Stimulated activated effector memory CD8-positive, alpha-beta T cell treated with anti-CD3 and anti-CD28 coated beads, Interleukin-12 subunit alpha, Interleukin-12 subunit beta, amount 100 ng/mL, for 72 hours (primary cell): ENCODE measurements at regions not wholly inside any gene's neighbourhood (a gene's known extent, or its start where the extent isn't known, plus 50 kb on each side); places are given as distances from the start of the nearest gene placed in this dataset.
"Not testable (repeated sequence)": the region's sequence is repeated elsewhere in the genome, so short reads cannot be mapped to it uniquely, and the experiment has no call there.

Experiments used
- ATAC-seq: fragments of 150-1000 bp; cut with Tn5 transposase; 2 replicates; pipeline ENCODE4 v1.10.0; 2021
- DNase-seq, 2 donors: peaks; one replicate each; pipeline ENCODE4 v3.0.0; 2021 to 2022; ENCODE audit warnings: low spot score in 2 of 2
- H3K27ac Mint-ChIP-seq: one replicate; pipeline ENCODE4 v1.8.0; 2022; ENCODE audit warnings: mild to moderate bottlenecking, mixed read lengths
- H3K36me3 Mint-ChIP-seq: one replicate; pipeline ENCODE4 v1.8.0; 2022; ENCODE audit warnings: mild to moderate bottlenecking, mixed read lengths
- H3K4me1 Mint-ChIP-seq: one replicate; pipeline ENCODE4 v1.8.0; 2022; ENCODE audit warnings: mixed read lengths
- H3K4me3 Mint-ChIP-seq: one replicate; pipeline ENCODE4 v1.8.0; 2022; ENCODE audit warnings: mild to moderate bottlenecking, mixed read lengths
- H3K9me3 Mint-ChIP-seq: one replicate; pipeline ENCODE4 v1.8.0; 2022; ENCODE audit warnings: mixed read lengths

DNA sequence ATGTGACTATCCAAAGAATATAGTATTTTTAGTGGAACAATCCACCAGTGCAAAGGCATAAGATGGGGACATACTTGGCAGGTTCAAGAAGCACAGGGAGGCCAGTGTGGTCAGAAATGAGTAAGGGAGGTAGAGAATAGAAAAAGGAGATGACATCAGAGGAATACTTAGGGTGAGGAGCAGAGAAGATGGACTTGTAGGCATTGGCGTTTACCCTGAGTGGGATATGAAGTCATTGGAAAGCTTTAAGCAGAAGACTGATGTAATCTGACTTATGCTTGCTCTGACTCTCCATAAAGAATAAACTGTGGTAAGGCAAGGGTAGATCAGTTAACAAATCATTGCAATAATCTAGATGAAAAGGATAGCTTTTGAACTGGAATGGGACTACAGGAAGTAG lies 228.7 kb downstream of the GJA1 start:
- DNase-seq: no peak
- ATAC-seq: no peak
- H3K4me1 Mint-ChIP-seq: no peaks in the 10 kb centered on the region
- no peak overlapping the region for H3K4me3 Mint-ChIP-seq
- H3K36me3 Mint-ChIP-seq: no peaks in the 10 kb centered on the region
- H3K27ac Mint-ChIP-seq: no peak overlapping the region
- peaks cover 9% of the 10 kb centered on the region for H3K9me3 Mint-ChIP-seq

DNA sequence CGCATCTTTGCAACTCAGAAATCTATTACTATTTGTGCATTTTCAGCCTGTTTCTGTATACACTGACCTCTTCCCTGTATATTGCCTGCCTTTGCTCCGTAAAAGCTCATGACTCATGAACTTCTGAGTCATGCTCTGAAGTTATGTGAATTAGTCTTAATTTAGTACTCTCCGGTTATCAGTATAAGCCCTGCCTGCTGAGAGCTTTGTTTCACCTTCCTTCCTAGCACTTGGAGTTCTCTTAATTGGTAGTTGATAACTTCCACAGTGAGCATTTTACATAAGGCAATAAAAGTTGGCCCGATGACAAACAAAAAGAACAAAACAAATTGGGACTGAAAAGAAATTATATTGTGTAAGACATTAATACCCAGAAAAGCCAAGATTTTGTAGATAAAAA lies 231.4 kb downstream of the GJA1 start:
- ATAC-seq: no peak
- DNase-seq: no peak
- no peaks in the 10 kb centered on the region for H3K4me1 Mint-ChIP-seq
- no peak overlapping the region for H3K27ac Mint-ChIP-seq
- no peaks in the 10 kb centered on the region for H3K36me3 Mint-ChIP-seq
- no peak overlapping the region for H3K4me3 Mint-ChIP-seq
- peaks cover 9% of the 10 kb centered on the region for H3K9me3 Mint-ChIP-seq

DNA sequence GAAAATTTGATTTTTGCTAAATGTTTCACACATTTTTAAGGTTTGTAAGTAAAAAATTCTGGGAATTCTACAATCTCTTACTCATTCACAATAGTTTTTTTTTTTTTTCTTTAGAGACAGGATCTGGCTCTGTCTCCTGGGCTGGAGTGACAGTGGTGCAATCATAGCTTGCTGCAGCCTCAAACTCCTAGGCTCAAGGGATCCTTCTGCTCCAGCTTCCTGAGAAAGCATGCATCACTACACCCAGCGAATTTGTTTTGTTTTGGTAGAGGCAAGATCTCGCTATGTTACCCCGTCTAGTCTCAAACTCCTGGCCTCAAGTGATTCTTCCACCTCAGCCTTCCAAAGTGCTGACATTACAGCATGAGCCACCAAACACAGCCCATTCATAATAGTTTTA lies 232.8 kb downstream of the GJA1 start:
- H3K4me3 Mint-ChIP-seq: no peak overlapping the region
- H3K4me1 Mint-ChIP-seq: no peaks in the 10 kb centered on the region
- ATAC-seq (no peak), DNase-seq (no peak)
- H3K36me3 Mint-ChIP-seq: no peaks in the 10 kb centered on the region
- H3K27ac Mint-ChIP-seq: no peak overlapping the region
- peaks cover 9% of the 10 kb centered on the region for H3K9me3 Mint-ChIP-seq

DNA sequence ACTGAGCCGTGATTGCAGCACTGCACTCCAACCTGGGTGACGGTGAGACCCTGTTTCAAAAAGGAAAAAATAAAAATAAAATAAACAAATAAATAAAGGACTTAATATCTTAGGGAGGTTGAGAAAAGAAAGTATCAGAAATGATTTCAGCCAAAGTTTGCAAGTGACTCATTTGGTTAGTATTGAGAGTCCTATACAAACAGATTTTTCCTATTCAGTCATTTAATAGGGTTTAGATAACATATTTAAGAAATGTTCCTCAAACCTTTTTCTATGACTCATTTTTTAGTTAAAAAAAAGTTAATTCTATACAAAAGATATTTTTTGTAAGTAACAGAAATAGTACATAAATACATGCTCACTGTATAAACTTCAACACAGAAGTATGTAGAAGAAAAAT lies 235.1 kb downstream of the GJA1 start:
- Mint-ChIP-seq H3K9me3 (peaks cover 6% of the 10 kb centered on the region), H3K4me3 (no peak overlapping the region), H3K27ac (no peak overlapping the region), H3K36me3 (no peaks in the 10 kb centered on the region), H3K4me1 (no peaks in the 10 kb centered on the region)
- ATAC-seq (no peak), DNase-seq (no peak)

DNA sequence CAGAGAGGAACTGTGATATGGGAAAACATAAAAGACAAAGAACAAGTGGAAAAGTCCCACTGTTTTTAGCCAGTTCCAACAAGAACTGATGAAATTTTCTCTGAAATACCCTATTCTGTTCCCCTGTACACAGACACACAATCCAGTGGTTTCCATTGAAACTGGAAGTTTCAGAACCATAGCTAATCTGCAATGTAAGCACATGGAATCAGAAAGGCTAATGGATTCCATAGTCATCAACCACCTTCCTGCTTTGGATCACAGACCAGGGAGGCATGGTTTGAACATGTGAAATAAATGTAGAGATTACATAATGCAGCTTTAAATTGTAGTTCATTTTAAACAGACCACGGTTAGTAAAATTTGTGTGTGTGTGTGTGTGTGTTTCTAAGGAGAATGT lies 242.1 kb downstream of the GJA1 start:
- Mint-ChIP-seq H3K9me3 (peaks cover 3% of the 10 kb centered on the region), H3K4me3 (no peak overlapping the region), H3K36me3 (no peaks in the 10 kb centered on the region), H3K27ac (no peak overlapping the region), H3K4me1 (no peaks in the 10 kb centered on the region)
- no peak for DNase-seq
- no peak for ATAC-seq

DNA sequence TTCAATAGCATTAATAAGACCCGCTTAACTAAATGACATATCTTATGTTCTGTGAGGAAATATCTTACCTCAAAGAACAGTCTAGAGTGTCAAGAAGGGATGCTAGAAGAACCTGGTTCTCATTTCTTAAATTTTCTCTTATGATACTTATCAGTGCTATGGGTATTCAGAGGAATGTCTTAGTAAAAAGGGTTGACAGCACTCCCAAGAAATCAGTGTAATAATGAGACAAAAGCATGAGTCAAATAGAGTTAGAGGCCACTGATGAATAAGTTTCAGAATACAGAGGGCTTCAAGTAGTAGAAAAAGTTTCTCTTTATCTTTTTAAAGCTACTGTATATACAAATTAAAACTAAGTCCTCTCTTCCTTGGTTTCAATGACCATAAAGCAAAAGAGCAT lies 242.8 kb downstream of the GJA1 start:
- Mint-ChIP-seq H3K27ac (no peak overlapping the region), H3K4me3 (no peak overlapping the region), H3K36me3 (no peaks in the 10 kb centered on the region), H3K4me1 (no peaks in the 10 kb centered on the region), H3K9me3 (peaks cover 5% of the 10 kb centered on the region)
- ATAC-seq (no peak), DNase-seq (no peak)

GRCh38 chr6:121680058-121680457 lies 244.6 kb downstream of the GJA1 start:
- no peak overlapping the region for H3K27ac Mint-ChIP-seq
- no peaks in the 10 kb centered on the region for H3K36me3 Mint-ChIP-seq
- no peak for DNase-seq
- peaks cover 10% of the 10 kb centered on the region for H3K9me3 Mint-ChIP-seq
- H3K4me1 Mint-ChIP-seq: no peaks in the 10 kb centered on the region
- H3K4me3 Mint-ChIP-seq: no peak overlapping the region
- ATAC-seq: no peak

DNA sequence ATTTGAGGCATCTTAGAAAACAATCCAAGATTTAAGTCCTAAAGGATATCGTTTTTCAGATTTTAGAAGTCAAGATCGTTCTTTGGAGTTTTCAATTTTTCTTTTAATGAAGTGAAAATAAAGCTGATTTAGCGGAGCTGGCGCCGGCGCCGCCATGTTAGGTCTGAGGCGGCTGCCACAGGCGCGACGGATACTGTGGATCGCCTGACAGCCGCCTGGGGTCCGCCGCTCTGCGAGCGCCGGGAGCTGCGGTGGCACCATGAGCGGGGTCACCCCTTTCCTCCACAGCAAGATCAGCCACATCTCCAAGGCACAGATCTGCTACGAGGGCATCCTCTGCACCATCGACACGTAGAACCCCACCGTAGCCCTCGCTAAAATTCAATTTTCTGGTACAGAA lies 247.2 kb downstream of the GJA1 start:
- Mint-ChIP-seq H3K36me3 (no peaks in the 10 kb centered on the region), H3K4me1 (no peaks in the 10 kb centered on the region), H3K4me3 (no peak overlapping the region), H3K9me3 (peaks cover 13% of the 10 kb centered on the region), H3K27ac (no peak overlapping the region)
- no peak for DNase-seq
- no peak for ATAC-seq

DNA sequence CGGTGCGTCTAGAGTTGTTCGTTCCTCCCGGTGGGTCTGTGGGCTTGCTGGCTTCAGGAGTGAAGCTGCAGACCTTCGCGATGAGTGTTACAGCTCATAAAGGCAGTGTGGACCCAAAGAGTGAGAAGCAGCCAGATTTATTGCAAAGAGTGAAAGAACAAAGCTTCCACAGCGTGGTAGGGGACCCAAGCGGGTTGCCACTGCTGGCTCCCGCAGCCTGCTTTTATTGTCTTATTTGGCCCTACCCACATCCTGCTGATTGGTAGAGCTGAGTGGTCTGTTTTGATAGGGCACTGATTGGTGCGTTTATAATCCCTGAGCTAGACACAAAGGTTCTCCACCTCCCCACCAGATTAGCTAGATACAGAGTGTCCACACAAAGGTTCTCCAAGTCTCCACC lies 250.4 kb downstream of the GJA1 start:
- peaks cover 19% of the 10 kb centered on the region for H3K9me3 Mint-ChIP-seq
- H3K4me3 Mint-ChIP-seq, H3K36me3 Mint-ChIP-seq, ATAC-seq, H3K27ac Mint-ChIP-seq, H3K4me1 Mint-ChIP-seq, DNase-seq: not testable (repeated sequence)

- H3K4me1 Mint-ChIP-seq: no peaks in the 10 kb centered on the region
- DNase-seq (no peak), ATAC-seq (no peak)
Observed at GRCh38 chr6:121686611-121687023, 251.2 kb downstream of the GJA1 start.

DNA sequence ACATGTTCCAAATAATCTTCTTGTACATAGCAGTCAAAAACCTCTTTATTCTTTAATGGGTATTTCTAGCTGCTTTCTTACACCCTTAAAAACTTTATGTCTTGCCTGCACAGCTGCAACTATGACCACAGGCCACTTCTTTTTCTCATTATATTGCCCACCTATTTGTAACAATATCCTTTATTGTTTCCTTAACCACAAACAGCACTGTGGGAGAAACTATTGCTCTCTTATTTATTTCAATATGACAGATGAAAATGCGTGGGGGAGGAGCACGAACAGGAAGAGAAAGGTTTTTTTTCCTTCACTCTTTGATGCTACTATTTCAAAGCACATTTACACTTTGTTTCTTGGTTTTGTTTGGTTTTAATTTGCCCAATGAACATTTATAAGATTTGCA lies 253.5 kb downstream of the GJA1 start:
- Mint-ChIP-seq H3K4me1 (no peaks in the 10 kb centered on the region), H3K4me3 (no peak overlapping the region), H3K9me3 (peaks cover 12% of the 10 kb centered on the region), H3K27ac (no peak overlapping the region), H3K36me3 (no peaks in the 10 kb centered on the region)
- ATAC-seq (no peak), DNase-seq (no peak)

More at GRCh38 chr6:121686611-121687023, 251.2 kb downstream of the GJA1 start:
- Mint-ChIP-seq H3K9me3 (peaks cover 16% of the 10 kb centered on the region), H3K4me3 (no peak overlapping the region), H3K36me3 (no peaks in the 10 kb centered on the region), H3K27ac (no peak overlapping the region)

DNA sequence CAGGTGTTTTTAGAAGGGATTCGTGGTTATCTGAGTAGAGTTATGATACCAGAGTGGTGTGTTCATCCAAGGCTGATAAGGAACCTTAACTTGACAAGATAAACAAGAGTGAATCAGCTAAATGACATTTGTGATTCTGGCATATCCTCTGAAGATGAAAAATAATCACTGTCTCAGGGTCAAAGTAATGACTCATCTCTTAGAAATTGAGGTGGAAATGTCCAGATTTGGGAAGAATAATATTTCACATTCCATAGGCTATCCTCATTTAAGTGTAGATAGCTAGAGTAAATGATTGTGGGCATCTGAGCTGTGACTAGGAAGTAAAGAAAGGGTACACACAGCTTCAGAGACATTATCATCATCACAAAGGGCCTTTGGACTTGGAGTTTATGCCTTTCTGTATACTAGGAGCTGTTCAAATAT lies 255.7 kb downstream of the GJA1 start:
- no peaks in the 10 kb centered on the region for H3K4me1 Mint-ChIP-seq
- H3K9me3 Mint-ChIP-seq: peaks cover 14% of the 10 kb centered on the region
- ATAC-seq: no peak
- no peaks in the 10 kb centered on the region for H3K36me3 Mint-ChIP-seq
- no peak overlapping the region for H3K4me3 Mint-ChIP-seq
- no peak for DNase-seq
- no peak overlapping the region for H3K27ac Mint-ChIP-seq

- ATAC-seq: no peak
- H3K27ac Mint-ChIP-seq: no peak overlapping the region
- peaks cover 14% of the 10 kb centered on the region for H3K9me3 Mint-ChIP-seq
- DNase-seq: no peak
- H3K4me3 Mint-ChIP-seq: no peak overlapping the region
- H3K4me1 Mint-ChIP-seq: no peaks in the 10 kb centered on the region
- H3K36me3 Mint-ChIP-seq: no peaks in the 10 kb centered on the region
Observed at GRCh38 chr6:121694389-121694788, 258.9 kb downstream of the GJA1 start.

DNA sequence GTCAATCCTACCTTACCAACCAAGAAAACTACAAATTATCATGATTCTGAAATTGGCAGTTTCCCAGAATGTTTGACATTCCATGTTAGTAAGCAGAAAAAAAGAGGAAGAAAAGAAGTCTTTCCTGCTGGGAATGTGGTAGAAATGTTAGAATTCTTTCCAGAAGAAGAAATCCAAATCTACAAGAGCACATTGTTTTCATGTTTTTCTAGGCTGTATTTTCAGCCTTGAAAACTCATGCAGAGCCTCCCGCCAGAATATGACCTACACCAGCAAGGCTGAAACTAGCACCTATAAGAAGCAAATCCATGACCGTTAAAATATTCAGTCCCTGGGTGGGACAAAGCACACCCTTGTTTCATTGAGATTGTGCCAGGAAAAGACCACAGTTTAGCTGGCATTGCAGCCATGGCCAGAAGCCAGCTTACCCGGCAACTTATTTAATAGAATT lies 259.4 kb downstream of the GJA1 start:
- Mint-ChIP-seq H3K4me1 (no peaks in the 10 kb centered on the region), H3K9me3 (peaks cover 14% of the 10 kb centered on the region), H3K36me3 (no peaks in the 10 kb centered on the region), H3K4me3 (no peak overlapping the region), H3K27ac (no peak overlapping the region)
- DNase-seq (no peak), ATAC-seq (no peak)

DNA sequence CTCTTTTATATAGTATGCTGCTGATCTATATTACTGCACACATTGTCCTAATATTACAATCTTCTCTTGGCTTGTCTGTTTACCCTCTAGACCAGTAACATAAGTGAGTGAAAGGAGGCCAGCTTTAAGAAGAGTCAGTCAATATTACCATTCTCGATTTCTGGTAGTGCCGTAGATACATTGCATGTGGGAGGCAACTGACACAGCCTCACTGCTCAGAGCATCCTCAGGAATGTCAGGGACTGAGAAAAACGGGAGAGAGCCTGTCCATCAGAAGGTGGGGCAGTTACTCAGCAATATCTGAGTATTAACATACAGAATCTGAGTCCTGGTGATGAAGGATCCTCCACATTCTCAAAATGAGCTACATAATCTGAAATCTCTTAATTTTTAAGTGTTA lies 259.9 kb downstream of the GJA1 start:
- no peaks in the 10 kb centered on the region for H3K4me1 Mint-ChIP-seq
- no peak overlapping the region for H3K27ac Mint-ChIP-seq
- ATAC-seq (no peak), DNase-seq (no peak)
- H3K36me3 Mint-ChIP-seq: no peaks in the 10 kb centered on the region
- peaks cover 13% of the 10 kb centered on the region for H3K9me3 Mint-ChIP-seq
- no peak overlapping the region for H3K4me3 Mint-ChIP-seq

DNA sequence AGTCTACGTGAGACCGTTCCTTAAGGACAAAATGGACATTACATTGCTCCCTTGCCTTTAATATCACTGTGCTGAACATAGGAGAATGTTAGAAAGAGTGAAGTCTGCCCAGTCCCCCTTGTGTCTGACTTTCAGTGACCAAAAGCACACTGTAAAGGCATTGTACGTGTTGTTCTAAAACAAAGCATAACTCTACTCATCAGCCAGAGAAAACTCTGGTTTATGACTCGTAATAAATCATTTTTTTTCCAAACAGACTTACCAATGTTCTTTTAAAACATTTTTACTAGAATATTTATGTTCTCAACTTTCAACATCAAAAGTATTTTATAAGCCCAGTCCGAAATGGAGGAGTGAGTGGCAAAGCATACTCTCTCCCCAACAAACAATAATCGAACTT lies 262.5 kb downstream of the GJA1 start:
- ATAC-seq (no peak), DNase-seq (no peak)
- no peaks in the 10 kb centered on the region for H3K4me1 Mint-ChIP-seq
- H3K9me3 Mint-ChIP-seq: peaks cover 19% of the 10 kb centered on the region
- H3K4me3 Mint-ChIP-seq: no peak overlapping the region
- no peak overlapping the region for H3K27ac Mint-ChIP-seq
- H3K36me3 Mint-ChIP-seq: no peaks in the 10 kb centered on the region

DNA sequence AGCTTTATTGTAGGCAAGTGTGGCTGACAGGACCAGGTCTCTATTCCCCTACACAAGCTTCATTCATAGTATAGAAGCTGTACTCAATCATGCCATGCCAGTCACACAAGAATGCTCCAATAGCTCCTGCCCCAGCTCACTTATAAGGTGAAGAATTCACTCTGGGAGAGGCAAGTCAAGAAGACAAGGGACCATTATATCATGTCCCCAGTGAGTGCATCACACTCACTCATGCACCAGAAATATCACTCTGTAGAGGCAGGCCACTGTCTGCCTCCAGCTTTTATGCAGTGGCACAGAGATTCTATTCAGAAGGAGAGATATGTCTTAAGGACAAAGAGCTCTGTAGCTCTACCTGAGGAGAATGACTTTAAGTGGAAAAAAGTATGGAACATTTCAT lies 263.2 kb downstream of the GJA1 start:
- DNase-seq (no peak), ATAC-seq (no peak)
- Mint-ChIP-seq H3K4me3 (no peak overlapping the region), H3K27ac (no peak overlapping the region), H3K36me3 (no peaks in the 10 kb centered on the region), H3K9me3 (peaks cover 16% of the 10 kb centered on the region), H3K4me1 (no peaks in the 10 kb centered on the region)
